ENCODE measurements at regions not wholly inside any gene's neighbourhood (a gene's known extent, or its start where the extent isn't known, plus 50 kb on each side); places are given as distances from the start of the nearest gene placed in this dataset.

- TF ChIP-seq MYNN (tag by site-specific recombination; IDR thresholded peaks at IDR 0.05; ENCODE audit: borderline replicate concordance): no peak
- no peak for TF ChIP-seq YY1 (tag by site-specific recombination; IDR thresholded peaks at IDR 0.05)
- no peak for TF ChIP-seq ZNF274 (IDR thresholded peaks at IDR 0.05; ENCODE audit: low read length)
- no peak for TF ChIP-seq ZNF274 (tag by site-specific recombination; IDR thresholded peaks at IDR 0.05; ENCODE audit: borderline replicate concordance)
These were observed 247.6 kb downstream of the BRD1 start for GRCh38 chr22:49580024-49580423.
